Stomach (tissue), 4 donors: ENCODE measurements at regions not wholly inside any gene's neighbourhood (a gene's known extent, or its start where the extent isn't known, plus 50 kb on each side); places are given as distances from the start of the nearest gene placed in this dataset.
"Not testable (repeated sequence)": the region's sequence is repeated elsewhere in the genome, so short reads cannot be mapped to it uniquely, and the experiment has no call there.

Source experiments
- CTCF ChIP-seq, 7 experiments: fragments of 450-650 bp in 4 of 7; fragments of 200-600 bp in 3 of 7; sonication (generic) in 3 of 7; IDR thresholded peaks; one replicate each; pipeline ENCODE4 v1.5.1; 2016 to 2019; ENCODE audit warnings: antibody characterized with exemption in 7 of 7, control low read depth in 2 of 7, mild to moderate bottlenecking in 1 of 7
- POLR2A ChIP-seq, 4 donors: fragments of 450-650 bp; IDR thresholded peaks; one replicate each; pipeline ENCODE4 v1.6.1; 2016; ENCODE audit warnings: antibody characterized with exemption in 4 of 4, control low read depth in 2 of 4, mild to moderate bottlenecking in 1 of 4, moderate library complexity in 1 of 4
- POLR2AphosphoS5 ChIP-seq, 3 donors: sonication (generic); formaldehyde crosslinking; IDR thresholded peaks; one replicate each; pipeline ENCODE4 v1.6.1; 2016; ENCODE audit warnings: antibody characterized with exemption in 3 of 3

GRCh38 chr4:108433394-108433793 lies 187.0 kb upstream of the RPL34 start:
- TF ChIP-seq POLR2A, POLR2AphosphoS5, CTCF (IDR thresholded peaks at IDR 0.05): not testable (repeated sequence)
